ENCODE measurements at regions not wholly inside any gene's neighbourhood (a gene's known extent, or its start where the extent isn't known, plus 50 kb on each side); places are given as distances from the start of the nearest gene placed in this dataset.
"Not testable (repeated sequence)": the region's sequence is repeated elsewhere in the genome, so short reads cannot be mapped to it uniquely, and the experiment has no call there.

- DNase-seq: no peak
Observed at GRCh38 chr11:15824060-15824459, 532.3 kb downstream of the SOX6 start.

DNA sequence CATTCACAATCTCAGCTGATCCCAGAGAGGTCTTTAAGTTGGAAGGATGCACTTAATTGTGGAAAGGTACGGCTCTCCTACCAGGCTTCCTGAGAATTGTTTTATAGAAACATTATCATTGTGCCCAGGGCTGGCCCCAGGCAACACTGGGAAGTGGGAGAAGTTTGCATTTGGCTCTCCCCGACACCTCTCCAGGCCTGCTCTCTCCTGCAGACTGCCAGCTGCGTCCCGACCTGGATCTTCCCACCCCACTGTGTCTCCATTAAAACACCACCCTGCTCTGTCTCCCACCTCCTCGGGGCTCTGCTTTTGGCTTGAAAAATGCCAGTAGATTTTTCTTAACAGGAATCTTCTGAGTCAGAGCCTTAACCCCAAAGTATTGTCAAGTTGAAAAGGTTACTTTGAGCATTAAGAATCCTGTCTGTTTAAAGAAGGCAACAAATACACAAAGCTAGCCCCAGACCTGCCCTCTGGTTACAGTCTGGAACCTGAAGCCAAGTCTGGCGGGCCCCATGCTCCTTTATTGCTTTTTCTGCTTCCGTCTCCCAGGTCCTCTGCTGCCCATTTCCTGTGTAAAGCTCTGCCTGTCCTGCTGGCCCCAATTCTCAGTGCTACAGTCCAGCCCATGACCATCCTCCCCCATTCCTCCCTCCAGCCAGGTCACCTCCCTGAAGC, 530.2 kb downstream of the SOX6 start:
- no peak for DNase-seq

GRCh38 chr11:15826826-15827225, 529.5 kb downstream of the SOX6 start:
- no peak for DNase-seq

DNA sequence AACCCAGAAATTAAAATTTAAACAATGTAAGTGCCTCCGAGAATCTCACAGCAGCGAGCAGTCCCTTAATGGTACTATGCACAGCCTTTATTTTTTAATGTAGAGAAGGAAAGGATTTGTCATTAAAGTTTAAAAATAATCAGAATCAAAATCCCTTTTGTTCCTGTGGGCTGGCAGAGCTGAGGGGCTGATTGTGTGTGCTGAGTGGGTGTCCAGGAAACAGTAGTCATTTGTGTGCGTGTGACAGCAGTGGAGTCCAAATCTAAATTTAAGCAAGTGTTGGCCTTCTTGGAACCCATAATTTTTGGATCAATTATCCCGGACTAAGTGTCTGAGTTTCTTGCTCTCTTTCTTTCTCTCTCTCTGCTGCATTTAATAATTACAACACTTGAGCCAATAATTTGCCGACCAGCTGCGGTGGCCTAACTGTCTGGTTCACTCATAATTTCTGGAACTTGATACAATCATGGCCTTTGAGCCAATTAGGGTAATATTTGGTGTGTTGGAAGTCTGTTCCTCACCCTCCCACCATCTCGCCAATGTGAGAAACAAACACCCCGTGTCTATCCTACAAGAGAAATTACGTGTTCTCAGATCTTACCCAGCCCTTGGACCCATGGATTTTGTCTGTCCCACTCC, 528.0 kb downstream of the SOX6 start:
- DNase-seq: no peak

DNA sequence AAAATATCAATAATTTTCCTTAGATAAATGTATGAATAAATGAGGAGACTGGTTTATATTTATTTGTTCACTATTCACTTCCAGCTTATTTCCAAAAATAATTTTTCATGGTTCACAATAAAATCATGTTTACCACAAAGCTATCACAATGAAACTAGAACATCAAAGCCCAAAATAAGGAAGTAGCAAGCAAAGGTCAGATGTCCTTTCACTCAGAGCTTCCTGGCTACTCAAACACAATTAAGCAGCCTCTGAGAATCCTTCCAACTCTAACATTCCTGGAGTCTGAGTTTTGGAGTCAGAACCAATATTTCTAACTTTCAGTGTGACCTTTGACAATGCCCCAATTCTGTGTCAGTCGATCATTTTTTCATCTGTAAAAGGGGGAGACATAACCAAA, 527.0 kb downstream of the SOX6 start:
- DNase-seq: no peak

DNA sequence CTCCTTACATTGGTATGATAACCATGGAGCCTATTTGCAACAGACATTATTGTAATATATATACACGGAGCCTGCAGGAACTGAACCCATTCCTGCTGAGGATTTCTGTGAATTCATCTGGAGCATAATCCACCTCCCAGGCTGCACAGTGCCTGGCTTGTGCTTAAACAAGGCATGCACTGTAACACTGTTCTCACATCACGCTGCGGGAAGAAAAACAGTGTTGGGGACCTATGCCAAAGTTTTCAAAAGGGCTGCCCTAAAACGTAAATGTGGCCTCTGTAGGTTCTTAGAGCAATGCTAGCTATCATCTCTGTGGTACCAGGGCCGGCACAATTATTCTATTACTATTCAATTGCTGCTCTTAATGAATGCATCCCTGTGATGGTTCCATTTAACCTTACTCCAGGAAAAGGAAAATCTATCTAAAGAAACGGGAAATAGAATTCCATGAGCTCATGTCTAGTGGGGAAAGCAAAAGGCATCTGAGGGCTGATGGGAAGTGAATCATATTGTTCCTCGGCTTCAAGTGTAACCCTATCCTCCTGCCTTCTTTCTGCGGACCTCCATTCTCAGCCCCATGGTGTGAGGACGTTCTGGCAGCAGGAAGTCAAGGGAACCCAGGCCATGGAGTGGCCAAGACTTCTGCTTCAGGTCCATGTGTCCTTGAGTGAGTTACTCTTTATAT, 525.5 kb downstream of the SOX6 start:
- no peak for DNase-seq

- DNase-seq: no peak
Observed at GRCh38 chr11:15835788-15836411, 520.4 kb downstream of the SOX6 start.

DNA sequence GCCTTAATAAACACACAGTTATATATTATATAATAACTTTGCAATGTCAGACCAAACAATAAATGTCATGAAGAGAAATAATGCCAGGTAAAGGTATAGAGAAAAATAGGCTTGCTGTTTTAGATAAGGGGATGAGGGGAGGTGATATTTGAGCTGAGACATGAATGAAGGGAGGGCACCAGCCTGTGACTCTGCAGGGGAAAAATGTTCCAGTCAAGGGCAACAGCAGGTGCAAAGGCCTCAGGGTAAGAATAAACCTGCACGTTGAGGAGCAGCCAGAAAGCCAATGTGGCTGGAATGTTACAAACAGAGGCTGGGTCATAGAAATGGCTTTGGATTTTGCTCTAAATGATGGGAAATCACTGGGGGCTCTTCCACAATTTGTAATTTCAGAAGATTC, 519.6 kb downstream of the SOX6 start:
- DNase-seq: no peak

GRCh38 chr11:15837901-15838489, 518.4 kb downstream of the SOX6 start:
- no peak for DNase-seq

DNA sequence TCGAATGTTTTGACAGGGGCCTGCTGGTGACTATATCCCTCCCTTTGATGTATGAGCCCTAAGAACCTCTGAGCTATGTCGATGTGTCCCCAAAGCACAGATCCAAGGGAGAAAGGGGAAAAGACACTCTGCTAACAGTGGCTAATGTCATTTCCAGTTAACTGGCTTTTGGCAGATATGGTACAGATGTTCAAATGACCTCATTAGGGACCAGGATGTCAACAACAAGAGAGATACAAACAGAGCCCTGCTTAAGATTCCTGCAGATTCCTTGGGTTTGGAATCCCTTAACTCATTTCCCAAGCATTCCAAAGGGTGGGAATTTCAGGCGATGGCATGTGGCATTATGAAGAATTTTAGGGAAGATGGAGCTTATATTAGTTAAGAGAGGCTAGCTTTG, 517.3 kb downstream of the SOX6 start:
- no peak for DNase-seq

GRCh38 chr11:15840966-15841365, 515.4 kb downstream of the SOX6 start:
- DNase-seq: no peak

DNA sequence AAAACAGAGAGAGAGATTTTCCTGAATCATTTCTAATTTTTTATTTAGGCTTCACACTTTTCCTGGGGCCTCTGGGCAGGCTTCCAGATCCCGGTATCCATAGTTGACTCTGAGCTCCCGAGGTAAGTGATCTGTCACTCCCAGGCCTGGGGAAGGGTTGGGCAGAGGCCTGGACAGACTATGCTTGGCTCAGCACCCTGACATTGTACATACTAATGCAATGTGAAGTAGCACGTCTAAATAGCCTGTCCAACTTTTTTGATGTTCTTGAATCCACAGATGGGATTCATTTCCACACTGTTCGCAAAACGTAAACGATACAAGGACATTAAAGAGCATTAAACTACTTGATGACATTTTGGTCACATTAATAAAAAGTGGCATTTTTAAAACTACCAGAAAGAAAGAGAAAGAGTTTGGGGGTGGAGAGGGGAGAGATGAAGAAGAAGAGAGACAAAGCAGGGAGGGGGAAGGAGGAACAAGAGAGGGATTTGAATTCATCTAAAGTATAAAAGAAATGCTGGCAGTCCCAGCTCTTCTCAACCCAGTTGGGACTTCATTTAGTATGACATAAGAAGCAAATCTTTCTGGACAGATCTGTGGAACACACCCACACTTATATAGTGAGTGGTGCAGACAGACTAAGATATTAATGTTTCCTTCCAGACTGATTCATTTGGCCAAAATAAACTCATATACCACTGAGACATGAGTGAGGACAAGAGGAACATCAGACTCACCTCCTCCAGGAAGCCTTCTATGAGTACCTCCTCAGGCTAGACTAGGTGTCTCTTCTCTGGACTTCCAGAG, 514.2 kb downstream of the SOX6 start:
- DNase-seq: no peak

DNA sequence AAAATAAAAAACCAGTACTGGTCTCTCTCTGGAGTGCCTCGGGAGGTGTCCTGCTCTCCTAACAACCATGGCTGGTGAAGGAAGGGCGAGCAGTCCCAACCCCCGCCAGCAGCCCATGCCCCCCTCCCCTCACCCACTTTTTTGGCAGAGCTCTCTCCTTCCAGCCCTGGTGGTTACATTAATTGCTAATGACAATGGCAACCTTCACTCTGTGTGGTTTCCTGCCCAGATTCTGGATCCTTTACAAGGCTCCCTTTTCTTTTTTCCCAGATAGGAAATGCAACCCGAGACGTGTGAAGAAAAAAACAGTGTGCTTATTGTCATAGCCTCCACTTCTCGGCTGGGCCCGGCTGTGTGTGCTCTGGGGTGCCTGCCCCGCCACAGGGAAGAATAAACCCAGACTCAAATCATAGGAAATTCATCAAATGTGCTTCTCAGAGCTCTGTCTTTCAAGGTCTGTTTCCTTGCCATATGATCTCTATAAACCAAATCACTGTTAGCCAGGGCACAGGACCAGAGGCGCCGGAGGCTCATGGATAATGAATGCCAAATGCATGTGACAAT, 513.0 kb downstream of the SOX6 start:
- DNase-seq: no peak

DNA sequence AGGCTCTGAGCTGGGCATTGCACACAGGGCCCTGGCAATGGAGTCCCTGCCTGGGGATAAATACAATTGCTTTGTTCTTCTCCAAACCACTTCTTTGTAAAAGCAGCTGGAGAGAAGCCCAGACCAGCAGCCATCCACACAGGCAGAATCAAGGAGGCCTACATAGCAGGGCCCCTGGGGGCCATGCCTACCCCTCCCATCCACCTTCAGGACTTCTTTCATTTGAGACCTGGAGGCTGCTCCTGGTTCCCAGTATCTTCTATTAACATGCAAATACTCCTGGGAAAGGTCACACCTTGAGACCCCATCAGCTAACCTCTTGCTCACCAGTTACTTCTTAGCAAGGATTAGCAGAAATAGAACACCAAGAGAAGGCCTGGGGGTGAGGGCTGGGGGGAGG, 511.1 kb downstream of the SOX6 start:
- DNase-seq: no peak

DNA sequence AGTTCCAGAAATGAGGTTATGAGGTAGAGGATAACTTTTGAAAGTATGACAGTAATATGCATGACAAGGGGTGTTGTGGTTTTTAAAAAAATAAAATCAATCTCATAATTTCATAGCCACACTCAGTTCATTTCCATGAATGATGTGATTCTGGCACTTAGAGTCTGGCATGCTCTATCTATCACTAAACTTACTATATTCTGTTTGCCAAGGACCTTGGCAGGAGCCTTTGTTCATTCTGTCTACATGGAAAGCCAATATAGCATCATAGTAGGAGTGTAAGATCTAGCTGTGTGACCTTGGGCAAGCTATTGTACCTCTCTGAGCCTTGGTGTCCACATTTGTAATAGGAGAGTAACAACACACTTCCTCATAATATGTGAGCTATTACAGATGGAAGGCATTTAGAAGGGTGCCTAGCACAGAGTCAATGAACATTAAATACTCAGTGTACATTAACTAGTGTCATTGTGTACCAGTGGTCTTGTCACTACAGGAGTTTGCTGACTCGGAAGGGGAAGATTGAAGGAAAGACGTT, 507.6 kb downstream of the SOX6 start:
- no peak for DNase-seq

DNA sequence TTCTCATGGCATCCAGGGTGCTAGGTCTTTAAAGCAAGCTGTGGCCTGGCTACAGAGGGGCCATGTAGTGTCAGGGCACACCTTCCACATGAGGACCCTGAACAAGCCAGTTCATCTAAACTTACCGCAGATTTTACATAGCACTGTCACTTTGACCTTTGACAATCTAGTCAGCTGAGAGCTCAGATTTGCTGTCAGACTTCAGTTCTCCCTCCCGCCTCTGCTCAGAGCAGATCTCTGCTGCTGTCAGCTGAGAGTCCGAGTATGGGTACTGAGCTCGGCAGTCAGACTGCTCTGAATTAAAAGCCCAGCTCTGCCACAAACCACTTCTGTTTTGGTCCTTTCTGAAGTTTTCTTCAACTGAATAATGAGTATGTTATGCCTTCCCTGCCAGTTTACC, 507.1 kb downstream of the SOX6 start:
- no peak for DNase-seq

- DNase-seq: not testable (repeated sequence)
Observed at GRCh38 chr11:15850335-15850734, 506.0 kb downstream of the SOX6 start.

GRCh38 chr11:15851051-15851498, 505.3 kb downstream of the SOX6 start:
- DNase-seq: no peak

GRCh38 chr11:15852179-15852578, 504.2 kb downstream of the SOX6 start:
- no peak for DNase-seq

- no peak for DNase-seq
Observed at GRCh38 chr11:15854245-15854644, 502.1 kb downstream of the SOX6 start.

DNA sequence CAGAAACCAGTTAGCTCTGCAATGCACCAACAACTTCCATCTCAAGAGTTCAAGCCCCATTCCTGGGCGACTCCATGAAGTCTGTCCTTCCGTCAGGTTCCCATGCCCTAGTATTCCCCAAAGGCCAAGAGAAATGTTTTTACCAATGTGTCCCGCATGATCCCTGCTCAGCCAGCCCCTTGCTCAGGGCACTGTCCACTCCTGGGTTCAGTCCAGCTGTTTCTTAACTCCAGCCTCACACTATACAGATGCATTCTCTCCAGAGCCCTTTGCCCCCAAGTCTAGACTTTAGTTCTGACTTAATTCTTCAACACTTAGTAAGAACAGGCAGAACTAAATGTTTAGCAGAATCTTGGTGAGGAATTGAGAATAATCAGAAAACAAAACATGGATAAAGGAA, 497.5 kb downstream of the SOX6 start:
- DNase-seq: no peak

DNA sequence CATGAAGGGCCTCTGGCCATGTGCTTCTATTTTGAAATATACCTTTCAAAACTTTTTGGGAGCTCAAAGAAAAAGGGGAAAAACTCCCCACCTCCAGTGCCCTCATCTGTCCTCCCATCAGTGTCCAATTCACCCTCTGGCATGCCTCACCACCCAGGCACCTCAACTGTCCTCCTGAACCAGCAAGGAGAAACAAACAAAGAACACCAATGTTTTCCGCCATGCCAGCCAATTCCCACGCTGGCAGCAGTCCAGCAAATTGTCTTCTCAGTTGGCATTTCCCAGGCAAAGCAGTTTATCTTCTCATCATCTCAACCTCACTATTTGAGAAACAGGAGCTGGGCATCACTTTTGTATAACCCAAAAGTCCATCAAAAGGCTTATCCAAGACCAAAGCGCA, 496.9 kb downstream of the SOX6 start:
- no peak for DNase-seq

Measured in activated CD8-positive, alpha-beta memory T cell treated with anti-CD3 and anti-CD28 coated beads, Interleukin-2, amount 50 U/mL, for 4 hours (primary cell).